ENCODE measurements at regions not wholly inside any gene's neighbourhood (a gene's known extent, or its start where the extent isn't known, plus 50 kb on each side); places are given as distances from the start of the nearest gene placed in this dataset.
A peak's percentile ranks its signal among the peaks of the same experiment; 100 is the strongest.

DNA sequence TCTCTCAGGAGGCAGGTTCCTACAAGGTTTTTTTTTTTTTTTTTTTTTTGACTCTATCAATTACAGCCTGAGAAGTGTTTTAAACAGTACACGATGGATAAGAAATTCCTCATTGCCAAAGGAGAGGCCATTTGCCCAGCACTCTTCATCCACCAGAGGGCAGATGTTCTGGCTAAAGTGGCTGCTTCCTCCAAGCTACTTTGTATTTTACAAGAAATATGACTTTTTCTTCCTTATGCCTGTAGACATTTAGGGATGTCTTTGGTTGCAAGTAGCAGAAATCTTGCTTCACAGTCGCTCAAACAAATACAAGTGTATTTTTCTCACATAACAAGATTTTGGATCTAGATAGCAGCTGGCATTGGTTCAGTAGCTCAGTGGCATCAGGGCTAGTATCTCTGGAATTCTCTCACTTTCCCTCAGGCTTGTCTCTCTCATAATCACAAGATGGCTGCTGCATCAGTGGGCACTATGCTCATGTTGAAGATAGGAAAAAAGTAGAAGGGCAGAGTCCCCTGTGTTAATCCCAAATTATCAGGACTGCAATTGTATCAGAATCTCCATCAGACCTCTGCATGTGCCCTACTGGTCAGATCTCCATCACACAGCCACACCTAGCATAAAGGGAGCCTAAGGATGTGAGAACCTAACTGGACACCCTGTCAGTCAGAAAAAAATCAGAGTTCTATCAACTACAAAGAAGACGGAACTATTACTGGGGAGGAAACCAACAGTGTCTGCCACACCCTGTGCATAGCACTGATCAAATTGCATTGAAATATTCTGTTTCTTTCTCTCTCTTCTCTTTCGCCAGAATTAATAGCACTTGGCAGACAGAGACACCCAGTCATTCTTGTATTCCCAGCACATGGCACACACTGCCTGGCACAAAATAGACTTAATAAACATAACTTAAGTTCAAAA, 138.9 kb upstream of the COL8A1 start:
- peak; percentile 63 for DNase-seq
- Histone ChIP-seq H3K14ac (ENCODE audit: low read length in 2 of 2) (no peak overlapping the region), H4K8ac (ENCODE audit: low read length) (no peak overlapping the region), H3K4me2 (ENCODE audit: low read length, poor library complexity, severe bottlenecking) (no peak overlapping the region), H3K36me3 (ENCODE audit: control insufficient read depth in 1 of 2, insufficient read depth in 2 of 2, low read depth in 1 of 2, low read length in 2 of 2) (no peaks in the 10 kb centered on the region), H3K4me1 (ENCODE audit: control insufficient read depth, insufficient read depth, low read depth, low read length) (peaks cover 9% of the 10 kb centered on the region), H3K18ac (ENCODE audit: low read depth in 1 of 2, low read length in 2 of 2) (peak overlapping the region in 1 of 2 experiments; percentile 46), H3K4ac (ENCODE audit: low read depth in 1 of 2, low read length in 2 of 2) (no peak overlapping the region), H3K23ac (ENCODE audit: low read length in 2 of 2) (no peak overlapping the region), H3K79me1 (replicated peaks; ENCODE audit: low read length, poor library complexity, severe bottlenecking) (no peaks in the 10 kb centered on the region), H2AK5ac (ENCODE audit: low read length, severe bottlenecking) (peak overlapping the region; percentile 79), H2BK12ac (ENCODE audit: low read length in 2 of 2) (no peak overlapping the region), H3K4me3 (ENCODE audit: insufficient read depth in 1 of 2, low read depth in 1 of 2, low read length in 2 of 2) (no peak overlapping the region), H2AFZ (ENCODE audit: low read depth, low read length) (no peak overlapping the region), H3K27me3 (ENCODE audit: control insufficient read depth in 1 of 2, insufficient read depth in 1 of 2, low read length in 2 of 2) (no peaks in the 10 kb centered on the region), H3K27ac (ENCODE audit: low read length, poor library complexity, severe bottlenecking) (peak overlapping the region; percentile 64), H2BK5ac (ENCODE audit: low read depth, low read length, poor library complexity, severe bottlenecking) (no peak overlapping the region), H2BK120ac (ENCODE audit: low read depth, low read length) (no peak overlapping the region), H4K91ac (ENCODE audit: low read length) (no peak overlapping the region), H2BK15ac (ENCODE audit: low read depth, poor library complexity, severe bottlenecking) (no peak overlapping the region), H3K9ac (ENCODE audit: low read length) (no peak overlapping the region), H3K9me3 (ENCODE audit: control insufficient read depth, low read length) (peaks cover 9% of the 10 kb centered on the region)
- WGBS: 81% methylated on average over 3 of the region's 4 CpGs

DNA sequence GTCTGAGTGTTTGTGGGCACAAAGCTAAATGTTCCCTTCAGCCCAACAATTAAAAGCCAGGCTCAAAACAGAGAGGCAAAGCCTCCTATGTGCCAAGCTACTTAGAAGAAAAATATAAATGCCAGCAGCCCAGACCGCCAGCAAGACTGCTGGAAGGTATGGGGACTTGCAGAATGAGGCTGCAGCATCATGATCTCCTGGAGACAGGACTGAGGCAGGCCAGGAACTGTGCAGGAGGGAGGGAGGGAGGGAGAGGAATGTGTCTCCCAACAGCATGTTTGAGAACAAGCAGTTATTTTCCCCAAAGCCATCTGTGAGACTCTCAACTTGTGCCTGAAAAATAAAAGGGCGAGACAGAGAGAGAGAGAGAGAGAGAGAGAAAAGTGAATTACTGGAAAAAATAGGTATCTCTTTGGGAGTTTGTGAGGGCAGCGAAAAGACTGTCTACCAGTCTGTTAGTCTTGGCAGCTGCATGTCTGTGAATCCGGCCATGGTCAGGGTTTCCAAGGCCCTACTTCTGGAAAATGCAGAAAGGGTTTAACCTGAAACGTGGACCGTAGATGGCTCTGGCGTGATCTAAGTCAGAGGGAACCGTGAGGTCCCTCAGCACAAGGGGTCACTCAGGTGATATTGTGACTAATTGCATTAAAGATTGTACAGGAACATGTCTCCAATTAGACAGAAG, 139.7 kb upstream of the COL8A1 start:
- no peak overlapping the region for H3K9ac ChIP-seq (ENCODE audit: low read length)
- peak overlapping the region; percentile 84 for H2BK15ac ChIP-seq (ENCODE audit: low read depth, poor library complexity, severe bottlenecking)
- no peak for DNase-seq
- no peak overlapping the region for H2BK120ac ChIP-seq (ENCODE audit: low read depth, low read length)
- H3K4me3 ChIP-seq (ENCODE audit: insufficient read depth in 1 of 2, low read depth in 1 of 2, low read length in 2 of 2): no peak overlapping the region
- H3K18ac ChIP-seq (ENCODE audit: low read depth in 1 of 2, low read length in 2 of 2): peak overlapping the region in 1 of 2 experiments; percentile 46
- peak overlapping the region in 1 of 2 experiments; percentile 73 for H3K4ac ChIP-seq (ENCODE audit: low read depth in 1 of 2, low read length in 2 of 2)
- H3K9me3 ChIP-seq (ENCODE audit: control insufficient read depth, low read length): peaks cover 9% of the 10 kb centered on the region
- peak overlapping the region in 1 of 2 experiments; percentile 41 for H2BK12ac ChIP-seq (ENCODE audit: low read length in 2 of 2)
- no peaks in the 10 kb centered on the region for H3K79me1 ChIP-seq (replicated peaks; ENCODE audit: low read length, poor library complexity, severe bottlenecking)
- H3K27ac ChIP-seq (ENCODE audit: low read length, poor library complexity, severe bottlenecking): peak overlapping the region; percentile 64
- H3K36me3 ChIP-seq (ENCODE audit: control insufficient read depth in 1 of 2, insufficient read depth in 2 of 2, low read depth in 1 of 2, low read length in 2 of 2): no peaks in the 10 kb centered on the region
- no peak overlapping the region for H3K4me2 ChIP-seq (ENCODE audit: low read length, poor library complexity, severe bottlenecking)
- H2AK5ac ChIP-seq (ENCODE audit: low read length, severe bottlenecking): peak overlapping the region; percentile 97
- no peaks in the 10 kb centered on the region for H3K27me3 ChIP-seq (ENCODE audit: control insufficient read depth in 1 of 2, insufficient read depth in 1 of 2, low read length in 2 of 2)
- H3K14ac ChIP-seq (ENCODE audit: low read length in 2 of 2): no peak overlapping the region
- H4K8ac ChIP-seq (ENCODE audit: low read length): no peak overlapping the region
- WGBS: 82% methylated on average over 8 of the region's 8 CpGs
- H4K91ac ChIP-seq (ENCODE audit: low read length): peak overlapping the region; percentile 74
- H3K23ac ChIP-seq (ENCODE audit: low read length in 2 of 2): no peak overlapping the region
- peaks cover 9% of the 10 kb centered on the region for H3K4me1 ChIP-seq (ENCODE audit: control insufficient read depth, insufficient read depth, low read depth, low read length)
- H2BK5ac ChIP-seq (ENCODE audit: low read depth, low read length, poor library complexity, severe bottlenecking): peak overlapping the region; percentile 80
- no peak overlapping the region for H2AFZ ChIP-seq (ENCODE audit: low read depth, low read length)

DNA sequence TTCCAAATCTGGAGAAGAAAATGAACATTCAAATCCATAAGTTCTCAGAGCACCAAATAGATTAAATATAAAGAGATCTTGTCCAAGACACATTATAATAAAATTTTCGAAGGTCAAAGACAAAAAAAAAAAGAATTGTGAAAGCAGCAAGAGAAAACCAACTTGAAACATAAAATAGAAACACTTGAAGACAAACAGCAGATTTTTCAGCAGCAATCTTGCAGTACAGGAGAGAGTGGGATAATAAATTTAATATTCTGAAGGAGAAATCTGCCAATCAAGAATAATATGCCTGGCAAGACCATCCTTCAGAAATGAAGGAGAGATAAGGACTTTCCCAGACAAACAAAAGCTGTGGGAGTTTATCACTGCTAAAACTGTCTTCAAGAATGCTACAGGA, 150.5 kb upstream of the COL8A1 start:
- Histone ChIP-seq H3K9me3 (ENCODE audit: control insufficient read depth, low read length) (peaks cover 22% of the 10 kb centered on the region), H3K36me3 (ENCODE audit: control insufficient read depth in 1 of 2, insufficient read depth in 2 of 2, low read depth in 1 of 2, low read length in 2 of 2) (peaks cover 0 to 3% of the 10 kb centered on the region in 2 experiments), H3K79me1 (replicated peaks; ENCODE audit: low read length, poor library complexity, severe bottlenecking) (peaks cover 1% of the 10 kb centered on the region), H3K4me3 (ENCODE audit: insufficient read depth in 1 of 2, low read depth in 1 of 2, low read length in 2 of 2) (no peak overlapping the region), H3K4me2 (ENCODE audit: low read length, poor library complexity, severe bottlenecking) (no peak overlapping the region), H2BK12ac (ENCODE audit: low read length in 2 of 2) (no peak overlapping the region), H2BK5ac (ENCODE audit: low read depth, low read length, poor library complexity, severe bottlenecking) (no peak overlapping the region), H3K9ac (ENCODE audit: low read length) (no peak overlapping the region), H4K91ac (ENCODE audit: low read length) (no peak overlapping the region), H3K18ac (ENCODE audit: low read depth in 1 of 2, low read length in 2 of 2) (no peak overlapping the region), H4K8ac (ENCODE audit: low read length) (no peak overlapping the region), H3K4me1 (ENCODE audit: control insufficient read depth, insufficient read depth, low read depth, low read length) (no peaks in the 10 kb centered on the region), H3K27ac (ENCODE audit: low read length, poor library complexity, severe bottlenecking) (no peak overlapping the region), H2BK15ac (ENCODE audit: low read depth, poor library complexity, severe bottlenecking) (no peak overlapping the region), H3K23ac (ENCODE audit: low read length in 2 of 2) (no peak overlapping the region), H3K14ac (ENCODE audit: low read length in 2 of 2) (no peak overlapping the region), H2BK120ac (ENCODE audit: low read depth, low read length) (no peak overlapping the region), H3K27me3 (ENCODE audit: control insufficient read depth in 1 of 2, insufficient read depth in 1 of 2, low read length in 2 of 2) (no peaks in the 10 kb centered on the region), H3K4ac (ENCODE audit: low read depth in 1 of 2, low read length in 2 of 2) (no peak overlapping the region), H2AK5ac (ENCODE audit: low read length, severe bottlenecking) (no peak overlapping the region), H2AFZ (ENCODE audit: low read depth, low read length) (no peak overlapping the region)
- DNase-seq: no peak
- WGBS: no CpG with 5 or more reads among the region's 1 CpG

DNA sequence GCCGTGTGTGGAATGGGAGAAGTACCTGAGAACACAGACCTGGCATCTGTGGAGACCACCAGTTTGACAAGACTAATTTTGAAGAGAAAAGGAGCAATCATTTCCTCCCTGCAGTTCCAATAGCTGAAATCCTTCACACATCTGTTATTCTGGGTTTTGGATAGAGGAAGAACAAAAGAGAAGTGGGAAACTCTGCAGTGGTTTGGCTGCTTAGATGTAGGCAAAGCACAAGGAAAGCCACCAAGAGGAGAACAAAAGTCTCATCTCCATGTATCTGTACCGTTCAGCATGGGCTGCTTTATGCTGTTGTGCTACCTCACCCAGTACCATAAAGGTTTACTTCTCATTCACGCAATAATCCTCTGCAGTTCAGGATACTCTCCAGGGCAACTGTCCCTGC, 153.1 kb upstream of the COL8A1 start:
- H2BK15ac ChIP-seq (ENCODE audit: low read depth, poor library complexity, severe bottlenecking): peak overlapping the region; percentile 1
- no peak overlapping the region for H3K4me3 ChIP-seq (ENCODE audit: insufficient read depth in 1 of 2, low read depth in 1 of 2, low read length in 2 of 2)
- no peak overlapping the region for H2AK5ac ChIP-seq (ENCODE audit: low read length, severe bottlenecking)
- H3K27ac ChIP-seq (ENCODE audit: low read length, poor library complexity, severe bottlenecking): no peak overlapping the region
- peaks cover 17% of the 10 kb centered on the region for H3K9me3 ChIP-seq (ENCODE audit: control insufficient read depth, low read length)
- no peak overlapping the region for H2BK5ac ChIP-seq (ENCODE audit: low read depth, low read length, poor library complexity, severe bottlenecking)
- peak overlapping the region; percentile 45 to 65 for H2BK12ac ChIP-seq (ENCODE audit: low read length in 2 of 2)
- no peak overlapping the region for H4K8ac ChIP-seq (ENCODE audit: low read length)
- H2AFZ ChIP-seq (ENCODE audit: low read depth, low read length): no peak overlapping the region
- H3K4me1 ChIP-seq (ENCODE audit: control insufficient read depth, insufficient read depth, low read depth, low read length): no peaks in the 10 kb centered on the region
- no peak overlapping the region for H3K4me2 ChIP-seq (ENCODE audit: low read length, poor library complexity, severe bottlenecking)
- WGBS: 89% methylated on average over 2 of the region's 3 CpGs
- no peak overlapping the region for H3K9ac ChIP-seq (ENCODE audit: low read length)
- peaks cover 0 to 3% of the 10 kb centered on the region in 2 experiments for H3K36me3 ChIP-seq (ENCODE audit: control insufficient read depth in 1 of 2, insufficient read depth in 2 of 2, low read depth in 1 of 2, low read length in 2 of 2)
- peak overlapping the region; percentile 94 for H4K91ac ChIP-seq (ENCODE audit: low read length)
- no peak overlapping the region for H2BK120ac ChIP-seq (ENCODE audit: low read depth, low read length)
- peak overlapping the region; percentile 27 to 50 for H3K4ac ChIP-seq (ENCODE audit: low read depth in 1 of 2, low read length in 2 of 2)
- DNase-seq: no peak
- peaks cover 1% of the 10 kb centered on the region for H3K79me1 ChIP-seq (replicated peaks; ENCODE audit: low read length, poor library complexity, severe bottlenecking)
- peak overlapping the region in 1 of 2 experiments; percentile 62 for H3K14ac ChIP-seq (ENCODE audit: low read length in 2 of 2)
- no peaks in the 10 kb centered on the region for H3K27me3 ChIP-seq (ENCODE audit: control insufficient read depth in 1 of 2, insufficient read depth in 1 of 2, low read length in 2 of 2)
- no peak overlapping the region for H3K23ac ChIP-seq (ENCODE audit: low read length in 2 of 2)
- peak overlapping the region; percentile 68 to 69 for H3K18ac ChIP-seq (ENCODE audit: low read depth in 1 of 2, low read length in 2 of 2)
